Colon (tissue), 2 donors: ENCODE measurements at regions not wholly inside any gene's neighbourhood (a gene's known extent, or its start where the extent isn't known, plus 50 kb on each side); places are given as distances from the start of the nearest gene placed in this dataset.
"Not testable (repeated sequence)": the region's sequence is repeated elsewhere in the genome, so short reads cannot be mapped to it uniquely, and the experiment has no call there.

Experiments
- FAIRE-seq: peaks from 2 replicates; lab custom pipeline; 2012; peaks lifted over from hg19 to GRCh38; lab: Jason Lieb, UNC
- donor health status: control.
- donor health status: control.

- FAIRE-seq: no peak
Observed at GRCh38 chr3:178353006-178353694, 183.1 kb upstream of the KCNMB2 start.

GRCh38 chr3:178359728-178360127, 176.5 kb upstream of the KCNMB2 start:
- no peak for FAIRE-seq

GRCh38 chr3:178363048-178363447, 173.2 kb upstream of the KCNMB2 start:
- not testable (repeated sequence) for FAIRE-seq

GRCh38 chr3:178367817-178368617, 168.2 kb upstream of the KCNMB2 start:
- no peak for FAIRE-seq

- FAIRE-seq: no peak
Observed at GRCh38 chr3:178369006-178369405, 167.2 kb upstream of the KCNMB2 start.

GRCh38 chr3:178369811-178370210, 166.4 kb upstream of the KCNMB2 start:
- no peak for FAIRE-seq

- no peak for FAIRE-seq
Observed at GRCh38 chr3:178370387-178370786, 165.8 kb upstream of the KCNMB2 start.

- FAIRE-seq: no peak
Observed at GRCh38 chr3:178381555-178381954, 154.7 kb upstream of the KCNMB2 start.

- no peak for FAIRE-seq
Observed at GRCh38 chr3:178381971-178382448, 154.2 kb upstream of the KCNMB2 start.

GRCh38 chr3:178382449-178383061, 153.7 kb upstream of the KCNMB2 start:
- no peak for FAIRE-seq

GRCh38 chr3:178384321-178385230, 151.7 kb upstream of the KCNMB2 start:
- FAIRE-seq: no peak

- no peak for FAIRE-seq
Observed at GRCh38 chr3:178385280-178385952, 150.8 kb upstream of the KCNMB2 start.

- FAIRE-seq: no peak
Observed at GRCh38 chr3:178386401-178386800, 149.8 kb upstream of the KCNMB2 start.

- no peak for FAIRE-seq
Observed at GRCh38 chr3:178386880-178387279, 149.4 kb upstream of the KCNMB2 start.

- no peak for FAIRE-seq
Observed at GRCh38 chr3:178388473-178388872, 147.8 kb upstream of the KCNMB2 start.

GRCh38 chr3:178389258-178389657, 147.0 kb upstream of the KCNMB2 start:
- no peak for FAIRE-seq

GRCh38 chr3:178392511-178392926, 143.7 kb upstream of the KCNMB2 start:
- no peak for FAIRE-seq

GRCh38 chr3:178393146-178393545, 143.1 kb upstream of the KCNMB2 start:
- no peak for FAIRE-seq

GRCh38 chr3:178393824-178394223, 142.4 kb upstream of the KCNMB2 start:
- no peak for FAIRE-seq

GRCh38 chr3:178396318-178396717, 139.9 kb upstream of the KCNMB2 start:
- FAIRE-seq: no peak

GRCh38 chr3:178397202-178397601, 139.0 kb upstream of the KCNMB2 start:
- no peak for FAIRE-seq
